ENCODE measurements at regions not wholly inside any gene's neighbourhood (a gene's known extent, or its start where the extent isn't known, plus 50 kb on each side); places are given as distances from the start of the nearest gene placed in this dataset.

GRCh38 chr16:35637683-35638082 is 2178.3 kb downstream of the TP53TG3F start:
- no peak overlapping the region for H3K4me3 ChIP-seq (ENCODE audit: low read depth, low read length)
- no peaks in the 10 kb centered on the region for H3K4me1 Mint-ChIP-seq (ENCODE audit: low read depth, unreplicated experiment)
- no peak for DNase-seq
- no TSS peak for BruUV-seq (replicated peaks)
- H3K27me3 Mint-ChIP-seq (ENCODE audit: insufficient read depth, unreplicated experiment): no peaks in the 10 kb centered on the region
- TF ChIP-seq CTCF (IDR thresholded peaks at IDR 0.05; ENCODE audit: insufficient read depth in 1 of 2, low read depth in 1 of 2, low read length in 1 of 2, severe bottlenecking in 1 of 2, unreplicated experiment in 1 of 2): no peak
- no peaks in the 10 kb centered on the region for H3K4me1 ChIP-seq
- no peaks in the 10 kb centered on the region for H3K36me3 ChIP-seq (ENCODE audit: control insufficient read depth, insufficient read depth, low read length)
- H3K27me3 ChIP-seq (replicated peaks; ENCODE audit: control insufficient read depth, insufficient read depth, low read length): no peaks in the 10 kb centered on the region
- intact Hi-C loops (cut with micrococcal nuclease; ENCODE audit: unreplicated experiment): no loop called here
- no peak overlapping the region for H3K4me3 Mint-ChIP-seq (ENCODE audit: unreplicated experiment)
- no peaks in the 10 kb centered on the region for H3K36me3 Mint-ChIP-seq (ENCODE audit: insufficient read depth, unreplicated experiment)
- no peaks in the 10 kb centered on the region for H3K9me3 ChIP-seq
- no peak overlapping the region for H3K27ac Mint-ChIP-seq (ENCODE audit: unreplicated experiment)
- ChIA-PET CTCF (no interaction called here), POLR2A (no interaction called here)
- peaks cover 11% of the 10 kb centered on the region for H3K9me3 Mint-ChIP-seq (ENCODE audit: unreplicated experiment)

GRCh38 chr16:35639233-35640205 is 2180.1 kb downstream of the TP53TG3F start:
- H3K9me3 Mint-ChIP-seq (ENCODE audit: unreplicated experiment): peaks cover 18% of the 10 kb centered on the region
- Histone ChIP-seq H3K4me1 (no peaks in the 10 kb centered on the region), H3K36me3 (ENCODE audit: control insufficient read depth, insufficient read depth, low read length) (no peaks in the 10 kb centered on the region), H3K4me3 (ENCODE audit: low read depth, low read length) (no peak overlapping the region), H3K27me3 (replicated peaks; ENCODE audit: control insufficient read depth, insufficient read depth, low read length) (no peaks in the 10 kb centered on the region), H3K9me3 (no peaks in the 10 kb centered on the region)
- POLR2A ChIA-PET: no interaction called here
- no TSS peak for BruUV-seq (replicated peaks)
- no peaks in the 10 kb centered on the region for H3K4me1 Mint-ChIP-seq (ENCODE audit: low read depth, unreplicated experiment)
- DNase-seq: no peak
- intact Hi-C loops (cut with micrococcal nuclease; ENCODE audit: unreplicated experiment): no loop called here
- H3K36me3 Mint-ChIP-seq (ENCODE audit: insufficient read depth, unreplicated experiment): no peaks in the 10 kb centered on the region
- CTCF ChIA-PET: no interaction called here
- no peak overlapping the region for H3K4me3 Mint-ChIP-seq (ENCODE audit: unreplicated experiment)
- H3K27me3 Mint-ChIP-seq (ENCODE audit: insufficient read depth, unreplicated experiment): no peaks in the 10 kb centered on the region
- TF ChIP-seq CTCF (IDR thresholded peaks at IDR 0.05; ENCODE audit: insufficient read depth in 1 of 2, low read depth in 1 of 2, low read length in 1 of 2, severe bottlenecking in 1 of 2, unreplicated experiment in 1 of 2): no peak
- H3K27ac Mint-ChIP-seq (ENCODE audit: unreplicated experiment): no peak overlapping the region

GRCh38 chr16:35642322-35642835 is 2183.0 kb downstream of the TP53TG3F start:
- intact Hi-C loops (cut with micrococcal nuclease; ENCODE audit: unreplicated experiment): no loop called here
- H3K4me1 Mint-ChIP-seq (ENCODE audit: low read depth, unreplicated experiment): no peaks in the 10 kb centered on the region
- no peak overlapping the region for H3K4me3 ChIP-seq (ENCODE audit: low read depth, low read length)
- DNase-seq: no peak
- ChIA-PET CTCF (no interaction called here), POLR2A (no interaction called here)
- peaks cover 8% of the 10 kb centered on the region for H3K9me3 Mint-ChIP-seq (ENCODE audit: unreplicated experiment)
- no peaks in the 10 kb centered on the region for H3K27me3 Mint-ChIP-seq (ENCODE audit: insufficient read depth, unreplicated experiment)
- H3K27ac Mint-ChIP-seq (ENCODE audit: unreplicated experiment): no peak overlapping the region
- TF ChIP-seq CTCF (IDR thresholded peaks at IDR 0.05; ENCODE audit: insufficient read depth in 1 of 2, low read depth in 1 of 2, low read length in 1 of 2, severe bottlenecking in 1 of 2, unreplicated experiment in 1 of 2): no peak
- H3K27me3 ChIP-seq (replicated peaks; ENCODE audit: control insufficient read depth, insufficient read depth, low read length): no peaks in the 10 kb centered on the region
- H3K9me3 ChIP-seq: no peaks in the 10 kb centered on the region
- H3K4me1 ChIP-seq: no peaks in the 10 kb centered on the region
- no peaks in the 10 kb centered on the region for H3K36me3 ChIP-seq (ENCODE audit: control insufficient read depth, insufficient read depth, low read length)
- no peaks in the 10 kb centered on the region for H3K36me3 Mint-ChIP-seq (ENCODE audit: insufficient read depth, unreplicated experiment)
- no TSS peak for BruUV-seq (replicated peaks)
- H3K4me3 Mint-ChIP-seq (ENCODE audit: unreplicated experiment): no peak overlapping the region
